HFF-Myc (cell line): ENCODE measurements at regions not wholly inside any gene's neighbourhood (a gene's known extent, or its start where the extent isn't known, plus 50 kb on each side); places are given as distances from the start of the nearest gene placed in this dataset.

Experiments
- DNase-seq: peaks from one replicate; pipeline ENCODE4 v3.0.0-alpha.2; 2011; ENCODE audit warnings: low read depth; ENCODE audit errors: extremely low read depth
- H3K4me3 ChIP-seq: replicated peaks from 2 replicates; pipeline ENCODE4 v1.5.1; 2011; ENCODE audit warnings: low read depth, mild to moderate bottlenecking, control low read depth, low read length
- CTCF ChIP-seq: IDR thresholded peaks from 2 replicates; pipeline ENCODE4 v1.5.1; 2012; ENCODE audit warnings: mild to moderate bottlenecking, low read depth, low read length, control low read depth; ENCODE audit errors: missing control alignments

- no peak overlapping the region for H3K4me3 ChIP-seq
- no peak for DNase-seq
- no peak for TF ChIP-seq CTCF
Observed at GRCh38 chr1:189764391-189765320, 713.0 kb downstream of the BRINP3 start.

- TF ChIP-seq CTCF = no peak
- DNase-seq = no peak
- H3K4me3 ChIP-seq = no peak overlapping the region
Observed at GRCh38 chr1:189769448-189769847, 708.2 kb downstream of the BRINP3 start.

GRCh38 chr1:189774721-189775287 lies 702.9 kb downstream of the BRINP3 start:
- no peak for DNase-seq
- no peak overlapping the region for H3K4me3 ChIP-seq
- TF ChIP-seq CTCF = no peak

GRCh38 chr1:189775343-189775742 lies 702.3 kb downstream of the BRINP3 start:
- no peak overlapping the region for H3K4me3 ChIP-seq

GRCh38 chr1:189779034-189779433 lies 698.6 kb downstream of the BRINP3 start:
- H3K4me3 ChIP-seq = no peak overlapping the region
- DNase-seq = no peak
- TF ChIP-seq CTCF = no peak

More at GRCh38 chr1:189775343-189775742, 702.3 kb downstream of the BRINP3 start:
- DNase-seq = no peak
- no peak for TF ChIP-seq CTCF

- H3K4me3 ChIP-seq = no peak overlapping the region
- no peak for TF ChIP-seq CTCF
- DNase-seq = no peak
Observed at GRCh38 chr1:189782295-189782694, 695.4 kb downstream of the BRINP3 start.
